ENCODE measurements at regions not wholly inside any gene's neighbourhood (a gene's known extent, or its start where the extent isn't known, plus 50 kb on each side); places are given as distances from the start of the nearest gene placed in this dataset.

DNA sequence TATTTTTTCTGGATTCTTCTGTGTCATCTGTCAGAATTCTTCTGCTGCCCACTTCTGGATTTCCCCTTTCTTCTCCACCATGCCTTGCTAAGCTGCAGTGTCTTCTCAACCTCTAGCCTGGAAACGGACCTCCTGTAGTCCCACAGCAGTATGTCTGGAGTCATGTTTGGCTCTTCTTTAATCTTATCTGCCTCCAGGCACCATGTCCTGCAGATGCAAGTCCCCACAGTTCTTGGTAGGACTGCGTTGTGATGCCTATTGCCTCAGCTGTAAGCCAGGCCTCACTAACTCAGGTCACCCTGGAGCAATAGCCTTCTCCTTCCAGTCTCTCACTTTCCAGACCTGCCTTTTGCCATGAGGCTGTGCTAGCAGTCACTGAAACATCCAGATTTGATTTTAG is 268.3 kb downstream of the POM121L12 start:
- 59 to 77% methylated on average over 2 of the region's 2 CpGs for WGBS, 2 donors
- no peaks in the 10 kb centered on the region for H3K4me1 ChIP-seq
- H3K27ac ChIP-seq = no peak overlapping the region
- TF ChIP-seq, protein P1, sequence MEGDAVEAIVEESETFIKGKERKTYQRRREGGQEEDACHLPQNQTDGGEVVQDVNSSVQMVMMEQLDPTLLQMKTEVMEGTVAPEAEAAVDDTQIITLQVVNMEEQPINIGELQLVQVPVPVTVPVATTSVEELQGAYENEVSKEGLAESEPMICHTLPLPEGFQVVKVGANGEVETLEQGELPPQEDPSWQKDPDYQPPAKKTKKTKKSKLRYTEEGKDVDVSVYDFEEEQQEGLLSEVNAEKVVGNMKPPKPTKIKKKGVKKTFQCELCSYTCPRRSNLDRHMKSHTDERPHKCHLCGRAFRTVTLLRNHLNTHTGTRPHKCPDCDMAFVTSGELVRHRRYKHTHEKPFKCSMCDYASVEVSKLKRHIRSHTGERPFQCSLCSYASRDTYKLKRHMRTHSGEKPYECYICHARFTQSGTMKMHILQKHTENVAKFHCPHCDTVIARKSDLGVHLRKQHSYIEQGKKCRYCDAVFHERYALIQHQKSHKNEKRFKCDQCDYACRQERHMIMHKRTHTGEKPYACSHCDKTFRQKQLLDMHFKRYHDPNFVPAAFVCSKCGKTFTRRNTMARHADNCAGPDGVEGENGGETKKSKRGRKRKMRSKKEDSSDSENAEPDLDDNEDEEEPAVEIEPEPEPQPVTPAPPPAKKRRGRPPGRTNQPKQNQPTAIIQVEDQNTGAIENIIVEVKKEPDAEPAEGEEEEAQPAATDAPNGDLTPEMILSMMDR (IDR thresholded peaks at IDR 0.05) = no peak
- no peak for TF ChIP-seq EP300 (IDR thresholded peaks at IDR 0.05)
- TF ChIP-seq POLR2A (IDR thresholded peaks at IDR 0.05) = no peak
- no peak for DNase-seq (ENCODE audit: low spot score in 2 of 2)
- no peaks in the 10 kb centered on the region for H3K36me3 ChIP-seq
- H3K9me3 ChIP-seq = no peaks in the 10 kb centered on the region
- H3K4me3 ChIP-seq = no peak overlapping the region
- no peaks in the 10 kb centered on the region for H3K27me3 ChIP-seq

DNA sequence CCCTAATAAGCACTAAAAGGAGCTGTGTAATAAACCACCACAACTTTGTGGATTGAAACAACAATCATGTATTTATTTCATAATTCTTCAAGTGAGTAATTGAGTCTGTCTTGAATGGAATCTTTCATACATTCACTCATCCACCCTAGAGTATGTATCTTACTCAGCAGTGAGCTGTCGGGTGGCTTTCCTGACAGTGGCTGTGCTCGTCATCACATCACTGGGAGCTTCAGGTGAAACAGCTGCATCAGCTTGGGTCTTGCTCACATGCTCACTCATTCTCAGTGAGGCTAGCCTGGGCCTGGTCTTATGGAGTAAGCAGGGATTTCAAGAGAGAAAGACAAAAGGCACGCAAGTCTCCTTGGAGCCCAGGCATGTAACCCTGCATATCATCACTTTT is 271.4 kb downstream of the POM121L12 start:
- DNase-seq (ENCODE audit: low spot score in 2 of 2) = no peak
- H3K4me1 ChIP-seq = no peaks in the 10 kb centered on the region
- no peaks in the 10 kb centered on the region for H3K9me3 ChIP-seq
- no peaks in the 10 kb centered on the region for H3K36me3 ChIP-seq
- WGBS, 2 donors = 72 to 76% methylated on average over 3 of the region's 3 CpGs
- H3K4me3 ChIP-seq = no peak overlapping the region
- TF ChIP-seq, protein P1 (IDR thresholded peaks at IDR 0.05) = no peak
- TF ChIP-seq POLR2A (IDR thresholded peaks at IDR 0.05) = no peak
- TF ChIP-seq EP300 (IDR thresholded peaks at IDR 0.05) = no peak
- no peaks in the 10 kb centered on the region for H3K27me3 ChIP-seq
- no peak overlapping the region for H3K27ac ChIP-seq

- Histone ChIP-seq H3K4me1 (no peaks in the 10 kb centered on the region), H3K36me3 (no peaks in the 10 kb centered on the region), H3K27me3 (no peaks in the 10 kb centered on the region), H3K4me3 (no peak overlapping the region), H3K27ac (no peak overlapping the region), H3K9me3 (no peaks in the 10 kb centered on the region)
- 54 to 61% methylated on average over 5 of the region's 5 CpGs for WGBS, 2 donors
- no peak for DNase-seq (ENCODE audit: low spot score in 2 of 2)
- TF ChIP-seq EP300 (IDR thresholded peaks at IDR 0.05) (no peak), POLR2A (IDR thresholded peaks at IDR 0.05) (no peak)
- TF ChIP-seq, protein P1 (IDR thresholded peaks at IDR 0.05) = no peak
Observed at GRCh38 chr7:53311205-53311604, 275.8 kb downstream of the POM121L12 start.

- no peaks in the 10 kb centered on the region for H3K27me3 ChIP-seq
- H3K9me3 ChIP-seq = no peaks in the 10 kb centered on the region
- H3K4me3 ChIP-seq = no peak overlapping the region
- DNase-seq (ENCODE audit: low spot score in 2 of 2) = no peak
- no peak overlapping the region for H3K27ac ChIP-seq
- TF ChIP-seq POLR2A (IDR thresholded peaks at IDR 0.05) (no peak), EP300 (IDR thresholded peaks at IDR 0.05) (no peak)
- TF ChIP-seq, protein P1 (IDR thresholded peaks at IDR 0.05) = no peak
- WGBS, 2 donors = 38 to 51% methylated on average over 6 of the region's 6 CpGs
- H3K4me1 ChIP-seq = no peaks in the 10 kb centered on the region
- H3K36me3 ChIP-seq = no peaks in the 10 kb centered on the region
Observed at GRCh38 chr7:53315981-53316380, 280.5 kb downstream of the POM121L12 start.

DNA sequence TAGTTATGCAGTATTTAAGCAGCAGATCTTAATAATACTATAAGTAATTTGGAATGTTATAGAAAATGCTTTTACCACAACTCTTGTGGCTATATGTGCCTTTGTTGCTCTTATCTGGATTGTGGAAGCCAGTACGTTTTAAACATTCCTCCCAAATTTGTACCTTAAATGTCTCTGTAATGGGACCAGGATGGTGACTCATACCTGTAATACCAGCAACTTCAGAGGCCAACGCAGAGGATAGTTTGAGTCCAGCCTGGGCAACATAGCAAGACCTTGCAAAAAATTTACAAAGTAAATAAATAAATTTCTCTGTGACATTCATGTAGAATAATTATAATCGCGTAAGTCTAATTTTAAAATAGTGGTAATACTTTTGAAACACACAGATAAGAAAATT is 283.1 kb downstream of the POM121L12 start:
- TF ChIP-seq POLR2A (IDR thresholded peaks at IDR 0.05) = no peak
- TF ChIP-seq, protein P1 (IDR thresholded peaks at IDR 0.05) = no peak
- no peak for TF ChIP-seq EP300 (IDR thresholded peaks at IDR 0.05)
- Histone ChIP-seq H3K4me3 (no peak overlapping the region), H3K9me3 (no peaks in the 10 kb centered on the region), H3K27ac (no peak overlapping the region), H3K36me3 (no peaks in the 10 kb centered on the region), H3K4me1 (no peaks in the 10 kb centered on the region), H3K27me3 (no peaks in the 10 kb centered on the region)
- WGBS, 2 donors = 87 to 91% methylated on average over 4 of the region's 4 CpGs
- DNase-seq (ENCODE audit: low spot score in 2 of 2) = no peak
